Thyroid gland (tissue), 4 donors: ENCODE measurements at regions not wholly inside any gene's neighbourhood (a gene's known extent, or its start where the extent isn't known, plus 50 kb on each side); places are given as distances from the start of the nearest gene placed in this dataset.

ENCODE experiments used
- DNase-seq, 2 donors: peaks; one replicate each; pipeline ENCODE4 v3.0.0-alpha.2; 2019
- H3K27ac ChIP-seq, 3 donors: fragments of 200-600 bp; sonication (generic); 1 replicate in 2 of 3; 2 replicates in 1 of 3; pipeline ENCODE4 v1.5.1; 2016 to 2019; ENCODE audit warnings: mild to moderate bottlenecking in 1 of 3, moderate library complexity in 1 of 3
- H3K27me3 ChIP-seq: fragments of 200-600 bp; sonication (generic); one replicate; pipeline ENCODE4 v1.5.1; 2019
- H3K36me3 ChIP-seq, 2 donors: fragments of 200-600 bp; sonication (generic); one replicate each; pipeline ENCODE4 v1.5.1; 2016 to 2019
- H3K4me1 ChIP-seq, 2 donors: fragments of 200-600 bp; sonication (generic); one replicate each; pipeline ENCODE4 v1.5.1; 2017 to 2019
- H3K4me3 ChIP-seq, 3 donors: fragments of 200-600 bp; sonication (generic); replicated peaks in 1 of 3; 1 replicate in 2 of 3; 2 replicates in 1 of 3; pipeline ENCODE4 v1.5.1; 2016; ENCODE audit warnings: mild to moderate bottlenecking in 1 of 3
- H3K9me3 ChIP-seq: fragments of 200-600 bp; sonication (generic); one replicate; pipeline ENCODE4 v1.5.1; 2017
- POLR2A ChIP-seq, 2 donors: fragments of 450-650 bp; IDR thresholded peaks; one replicate each; pipeline ENCODE4 v1.6.1; 2017; ENCODE audit warnings: antibody characterized with exemption in 2 of 2, mild to moderate bottlenecking in 2 of 2, moderate library complexity in 1 of 2
- WGBS, 2 donors: methylation state at CpG; one replicate each; pipeline ENCODE4 v1.1.5; 2017; 5-methylcytosine and 5-hydroxymethylcytosine counted together
- intact Hi-C: fragments of 100-400 bp; cut with DNase I; formaldehyde crosslinking; loops from one replicate; pipeline ENCODE4 v1.15.1; 2023
- TF ChIP-seq, protein P1 (sequence below), 6 experiments: fragments of 200-600 bp in 3 of 6; fragments of 450-650 bp in 3 of 6; sonication (generic) in 3 of 6; IDR thresholded peaks; one replicate each; pipeline ENCODE4 v1.5.1; 2016 to 2019; ENCODE audit warnings: antibody characterized with exemption in 6 of 6, mild to moderate bottlenecking in 2 of 6, inconsistent platforms in 1 of 6, moderate library complexity in 1 of 6

DNA sequence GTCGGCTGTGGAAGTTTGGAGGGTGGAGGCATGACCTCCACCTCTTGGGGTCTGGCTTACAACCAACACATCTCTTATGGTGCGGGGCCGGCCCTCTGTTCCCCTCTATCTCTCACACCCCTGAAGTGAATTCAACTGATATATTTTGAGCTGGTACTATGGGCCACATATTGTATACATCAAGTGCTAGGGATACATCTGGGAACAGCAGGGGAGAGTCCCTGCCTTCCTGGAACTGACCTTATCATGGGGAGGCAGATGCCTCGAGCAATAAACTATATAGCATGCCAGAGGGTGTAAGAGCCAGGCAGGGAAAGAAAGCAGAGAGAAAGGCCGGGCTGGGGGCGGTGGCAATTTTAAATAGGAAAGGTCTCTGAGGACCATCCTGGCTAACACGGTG, 60.4 kb upstream of the TRPM1 start:
- H3K9me3 ChIP-seq = no peaks in the 10 kb centered on the region
- intact Hi-C loops = no loop called here
- DNase-seq = no peak
- no peaks in the 10 kb centered on the region for H3K36me3 ChIP-seq
- no peak overlapping the region for H3K27ac ChIP-seq
- no peak for TF ChIP-seq POLR2A (IDR thresholded peaks at IDR 0.05)
- TF ChIP-seq, protein P1, sequence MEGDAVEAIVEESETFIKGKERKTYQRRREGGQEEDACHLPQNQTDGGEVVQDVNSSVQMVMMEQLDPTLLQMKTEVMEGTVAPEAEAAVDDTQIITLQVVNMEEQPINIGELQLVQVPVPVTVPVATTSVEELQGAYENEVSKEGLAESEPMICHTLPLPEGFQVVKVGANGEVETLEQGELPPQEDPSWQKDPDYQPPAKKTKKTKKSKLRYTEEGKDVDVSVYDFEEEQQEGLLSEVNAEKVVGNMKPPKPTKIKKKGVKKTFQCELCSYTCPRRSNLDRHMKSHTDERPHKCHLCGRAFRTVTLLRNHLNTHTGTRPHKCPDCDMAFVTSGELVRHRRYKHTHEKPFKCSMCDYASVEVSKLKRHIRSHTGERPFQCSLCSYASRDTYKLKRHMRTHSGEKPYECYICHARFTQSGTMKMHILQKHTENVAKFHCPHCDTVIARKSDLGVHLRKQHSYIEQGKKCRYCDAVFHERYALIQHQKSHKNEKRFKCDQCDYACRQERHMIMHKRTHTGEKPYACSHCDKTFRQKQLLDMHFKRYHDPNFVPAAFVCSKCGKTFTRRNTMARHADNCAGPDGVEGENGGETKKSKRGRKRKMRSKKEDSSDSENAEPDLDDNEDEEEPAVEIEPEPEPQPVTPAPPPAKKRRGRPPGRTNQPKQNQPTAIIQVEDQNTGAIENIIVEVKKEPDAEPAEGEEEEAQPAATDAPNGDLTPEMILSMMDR (IDR thresholded peaks at IDR 0.05) = no peak
- no peaks in the 10 kb centered on the region for H3K4me1 ChIP-seq
- WGBS, 2 donors = 87 to 96% methylated on average over 7 of the region's 7 CpGs
- H3K27me3 ChIP-seq = no peaks in the 10 kb centered on the region
- no peak overlapping the region for H3K4me3 ChIP-seq

DNA sequence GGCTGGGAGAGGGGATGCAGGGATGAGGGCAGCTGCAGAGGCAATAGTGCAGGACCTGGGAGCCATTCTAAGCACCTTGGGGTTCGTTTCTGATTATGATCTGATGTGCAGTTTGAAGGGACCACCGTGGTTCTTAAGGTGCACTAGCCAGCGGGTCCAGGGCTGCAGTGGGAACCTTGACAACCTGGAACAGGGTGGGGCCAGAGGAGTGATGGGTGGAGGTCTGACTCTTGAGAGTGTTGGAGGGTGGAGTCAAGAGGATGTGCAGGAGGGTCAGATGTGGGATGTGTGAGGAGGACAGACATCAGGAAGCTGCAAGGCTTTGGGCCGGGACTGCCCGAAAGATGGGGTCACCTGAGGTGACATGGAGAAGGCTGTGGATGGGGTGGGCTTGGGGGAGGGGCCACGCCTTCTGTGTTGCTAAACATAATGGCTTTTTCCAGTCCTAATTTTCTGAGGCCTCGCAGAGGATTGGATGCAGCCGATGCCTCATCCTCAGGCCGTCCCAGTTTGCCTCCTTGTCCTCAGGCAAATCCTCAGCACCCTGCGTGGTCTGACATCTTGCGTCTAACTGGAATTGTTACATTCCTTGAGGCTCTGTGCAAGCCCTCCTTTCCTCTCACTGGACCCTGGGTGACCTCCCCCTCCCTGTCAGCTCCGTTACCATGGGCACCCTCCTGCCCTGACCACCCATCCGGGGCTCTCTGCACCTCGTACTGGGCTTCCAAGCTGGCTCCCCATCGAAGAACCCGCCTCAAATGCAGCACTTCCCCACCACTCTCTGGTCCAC, 61.4 kb upstream of the TRPM1 start:
- intact Hi-C loops = no loop called here
- Histone ChIP-seq H3K36me3 (no peaks in the 10 kb centered on the region), H3K4me1 (no peaks in the 10 kb centered on the region), H3K4me3 (no peak overlapping the region), H3K9me3 (no peaks in the 10 kb centered on the region), H3K27ac (no peak overlapping the region), H3K27me3 (no peaks in the 10 kb centered on the region)
- no peak for DNase-seq
- TF ChIP-seq, protein P1 (IDR thresholded peaks at IDR 0.05) = no peak
- TF ChIP-seq POLR2A (IDR thresholded peaks at IDR 0.05) = no peak
- WGBS, 2 donors = 73 to 74% methylated on average over 16 of the region's 16 CpGs

- WGBS, 2 donors = 75 to 76% methylated on average over 6 of the region's 6 CpGs
- H3K27me3 ChIP-seq = no peaks in the 10 kb centered on the region
- intact Hi-C loops = no loop called here
These were observed 62.4 kb upstream of the TRPM1 start for GRCh38 chr15:31163769-31164572.

GRCh38 chr15:31164573-31164912, 63.0 kb upstream of the TRPM1 start:
- 93% methylated on average over 1 of the region's 1 CpG for WGBS, 2 donors
- no peaks in the 10 kb centered on the region for H3K36me3 ChIP-seq
- intact Hi-C loops = no loop called here
- H3K27me3 ChIP-seq = no peaks in the 10 kb centered on the region
- H3K27ac ChIP-seq = no peak overlapping the region
- H3K4me3 ChIP-seq = no peak overlapping the region
- TF ChIP-seq, protein P1 (IDR thresholded peaks at IDR 0.05) = no peak
- TF ChIP-seq POLR2A (IDR thresholded peaks at IDR 0.05) = no peak
- H3K9me3 ChIP-seq = no peaks in the 10 kb centered on the region
- no peak for DNase-seq
- H3K4me1 ChIP-seq = no peaks in the 10 kb centered on the region

More at GRCh38 chr15:31163769-31164572, 62.4 kb upstream of the TRPM1 start:
- no peak overlapping the region for H3K4me3 ChIP-seq
- no peaks in the 10 kb centered on the region for H3K9me3 ChIP-seq
- H3K4me1 ChIP-seq = no peaks in the 10 kb centered on the region
- H3K27ac ChIP-seq = no peak overlapping the region
- DNase-seq = no peak
- H3K36me3 ChIP-seq = no peaks in the 10 kb centered on the region
- TF ChIP-seq POLR2A (IDR thresholded peaks at IDR 0.05) = no peak
- TF ChIP-seq, protein P1 (IDR thresholded peaks at IDR 0.05) = no peak

GRCh38 chr15:31169558-31169957, 68.0 kb upstream of the TRPM1 start:
- no peaks in the 10 kb centered on the region for H3K27me3 ChIP-seq
- no peak for TF ChIP-seq POLR2A (IDR thresholded peaks at IDR 0.05)
- TF ChIP-seq, protein P1 (IDR thresholded peaks at IDR 0.05) = no peak
- intact Hi-C loops = no loop called here
- H3K9me3 ChIP-seq = no peaks in the 10 kb centered on the region
- peaks cover 0 to 6% of the 10 kb centered on the region in 2 donors for H3K4me1 ChIP-seq
- no peak overlapping the region for H3K4me3 ChIP-seq
- no peak for DNase-seq
- H3K36me3 ChIP-seq = no peaks in the 10 kb centered on the region
- 94 to 96% methylated on average over 7 of the region's 7 CpGs for WGBS, 2 donors
- no peak overlapping the region for H3K27ac ChIP-seq
